ENCODE measurements at regions not wholly inside any gene's neighbourhood (a gene's known extent, or its start where the extent isn't known, plus 50 kb on each side); places are given as distances from the start of the nearest gene placed in this dataset.

DNA sequence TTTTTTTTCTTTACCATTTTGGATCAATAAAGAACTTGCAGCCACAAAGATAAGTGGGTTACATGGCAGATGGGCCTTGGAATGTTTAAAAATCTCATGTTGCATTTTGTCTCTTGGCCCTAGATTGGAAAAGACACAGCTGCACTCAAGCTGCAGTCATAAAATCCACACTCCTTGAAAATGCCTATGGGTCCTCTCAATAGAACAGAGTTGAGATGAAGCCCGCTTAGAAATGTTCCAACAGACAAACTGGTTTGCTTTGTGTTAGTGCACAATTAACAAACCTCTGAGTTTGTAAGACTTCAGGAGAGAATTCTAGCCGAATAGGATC, 401.2 kb upstream of the CDIN1 start:
- TF ChIP-seq CTCF (conservative IDR thresholded peaks at IDR 0.05 in 1 of 2, IDR thresholded peaks at IDR 0.05 in 1 of 2; ENCODE audit: low read depth in 1 of 2, low read length in 2 of 2) (no peak), EZH2 (IDR thresholded peaks at IDR 0.05; ENCODE audit: low read length, missing control alignments) (no peak)
